ENCODE measurements at regions not wholly inside any gene's neighbourhood (a gene's known extent, or its start where the extent isn't known, plus 50 kb on each side); places are given as distances from the start of the nearest gene placed in this dataset.

- no peak for TF ChIP-seq CTCF (IDR thresholded peaks at IDR 0.05; ENCODE audit: insufficient read depth, low read depth, low read length)
- TF ChIP-seq EZH2 (IDR thresholded peaks at IDR 0.05; ENCODE audit: insufficient read depth, low read length) = no peak
Observed at GRCh38 chr1:116242741-116243140, 130.3 kb upstream of the ATP1A1 start.
